Uterus (tissue), 2 donors: ENCODE measurements at regions not wholly inside any gene's neighbourhood (a gene's known extent, or its start where the extent isn't known, plus 50 kb on each side); places are given as distances from the start of the nearest gene placed in this dataset.

Experiments
- CTCF ChIP-seq, 4 experiments: fragments of 200-600 bp in 2 of 4; fragments of 450-650 bp in 2 of 4; sonication (generic) in 2 of 4; IDR thresholded peaks; one replicate each; pipeline ENCODE4 v1.5.1; 2016 to 2019; ENCODE audit warnings: antibody characterized with exemption in 4 of 4, mild to moderate bottlenecking in 2 of 4, moderate library complexity in 1 of 4
- POLR2A ChIP-seq, 2 donors: fragments of 450-650 bp; IDR thresholded peaks; one replicate each; pipeline ENCODE4 v1.6.1; 2016; ENCODE audit warnings: antibody characterized with exemption in 2 of 2, mild to moderate bottlenecking in 1 of 2, moderate library complexity in 1 of 2

DNA sequence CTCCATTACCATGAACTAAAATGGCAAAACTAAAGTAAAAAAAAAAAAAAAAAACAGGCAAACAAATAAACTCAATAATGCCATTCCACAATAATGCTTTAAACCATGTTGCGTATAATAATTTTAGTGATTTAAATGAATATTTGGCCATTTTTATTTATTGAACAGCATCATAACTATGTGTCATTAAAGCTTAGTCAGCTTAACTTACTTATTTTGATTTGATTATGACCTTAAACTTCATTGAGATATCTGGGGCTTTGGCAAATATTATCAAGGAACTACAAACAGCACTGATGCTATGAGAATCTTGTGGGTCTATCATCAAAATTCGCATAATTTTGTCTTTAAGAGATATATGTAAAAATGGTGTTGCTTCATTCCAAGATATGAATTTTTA is 1610.3 kb upstream of the NUDT12 start:
- TF ChIP-seq CTCF (IDR thresholded peaks at IDR 0.05), result no peak
- no peak for TF ChIP-seq POLR2A (IDR thresholded peaks at IDR 0.05)
